ENCODE measurements at regions not wholly inside any gene's neighbourhood (a gene's known extent, or its start where the extent isn't known, plus 50 kb on each side); places are given as distances from the start of the nearest gene placed in this dataset.
"Not testable (repeated sequence)": the region's sequence is repeated elsewhere in the genome, so short reads cannot be mapped to it uniquely, and the experiment has no call there.

- H3K4me3 Mint-ChIP-seq, result no peak overlapping the region
- no peaks in the 10 kb centered on the region for H3K4me1 Mint-ChIP-seq (ENCODE audit: low read depth)
- DNase-seq, result no peak
- intact Hi-C loops (cut with micrococcal nuclease), result no loop called here
- H3K27me3 Mint-ChIP-seq (ENCODE audit: low read depth), result no peaks in the 10 kb centered on the region
- no peak overlapping the region for H3K27ac Mint-ChIP-seq
- H3K9me3 Mint-ChIP-seq, result no peaks in the 10 kb centered on the region
- no peaks in the 10 kb centered on the region for H3K36me3 Mint-ChIP-seq (ENCODE audit: low read depth)
- CTCF ChIA-PET, result no interaction called here
These were observed 68.8 kb downstream of the SSX7 start for GRCh38 chrX:52585892-52586291.

DNA sequence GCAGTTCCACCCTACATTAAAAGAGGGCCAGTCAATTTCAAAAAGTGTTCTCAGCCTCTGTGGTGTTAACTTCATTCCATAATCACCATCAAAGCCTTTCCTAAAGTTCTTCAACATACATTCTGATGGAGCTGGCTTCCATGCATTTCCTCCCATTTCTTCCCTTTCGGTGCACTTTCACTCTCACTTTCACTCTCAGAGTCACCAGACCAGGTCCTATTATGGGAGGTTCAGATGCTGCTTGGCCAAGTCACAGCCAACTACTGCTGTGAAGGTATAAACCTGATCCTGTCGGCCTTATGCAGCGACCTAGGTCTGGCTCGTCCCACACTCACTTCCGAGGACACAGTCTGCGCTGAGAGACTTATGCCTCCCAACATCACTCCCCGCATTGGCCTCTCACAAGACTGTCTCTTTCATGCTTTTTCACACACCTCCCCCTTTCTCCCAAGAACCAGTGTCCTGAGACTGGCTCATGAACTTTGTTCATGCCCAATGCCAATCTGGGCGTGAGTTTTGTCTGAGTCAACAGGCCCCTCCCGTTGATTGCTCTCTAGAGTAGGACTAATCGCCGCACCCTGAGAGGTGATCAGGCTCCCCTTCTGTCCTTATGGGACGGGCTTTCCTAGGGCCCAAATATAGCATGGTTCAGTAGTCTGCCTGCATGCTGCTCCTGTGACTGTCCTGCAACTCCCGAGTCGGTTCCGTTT lies 60.8 kb upstream of the XAGE1B start:
- intact Hi-C loops (cut with micrococcal nuclease), result no loop called here
- CTCF ChIA-PET, result no interaction called here
- no peaks in the 10 kb centered on the region for H3K27me3 Mint-ChIP-seq (ENCODE audit: low read depth)
- H3K9me3 Mint-ChIP-seq, result no peaks in the 10 kb centered on the region
- H3K4me1 Mint-ChIP-seq (ENCODE audit: low read depth), result no peaks in the 10 kb centered on the region
- H3K36me3 Mint-ChIP-seq (ENCODE audit: low read depth), result no peaks in the 10 kb centered on the region
- H3K27ac Mint-ChIP-seq, result no peak overlapping the region
- H3K4me3 Mint-ChIP-seq, result no peak overlapping the region
- DNase-seq, result no peak

DNA sequence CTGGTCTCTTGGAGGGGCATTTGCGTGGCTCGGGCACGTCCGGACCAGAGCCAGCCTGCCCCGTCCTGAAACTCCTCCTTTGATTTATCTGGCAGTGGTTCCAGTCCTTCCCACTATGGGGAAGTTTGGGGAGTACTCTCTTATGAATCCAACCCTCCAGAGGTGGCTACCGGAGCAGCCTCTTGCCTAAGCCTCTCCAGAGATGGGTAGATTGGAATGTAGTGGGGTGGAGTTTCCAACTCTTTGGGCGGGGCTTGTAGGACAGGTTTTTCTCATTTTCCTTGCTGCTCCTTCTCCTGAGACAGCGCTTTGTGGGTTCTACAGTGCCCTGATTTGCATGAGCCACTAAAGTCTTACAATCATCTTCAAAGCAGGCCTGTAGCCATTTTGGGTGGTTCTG lies 60.1 kb upstream of the XAGE1B start:
- no peak overlapping the region for H3K27ac Mint-ChIP-seq
- H3K9me3 Mint-ChIP-seq, result no peaks in the 10 kb centered on the region
- DNase-seq, result no peak
- CTCF ChIA-PET, result no interaction called here
- H3K27me3 Mint-ChIP-seq (ENCODE audit: low read depth), result no peaks in the 10 kb centered on the region
- H3K4me1 Mint-ChIP-seq (ENCODE audit: low read depth), result no peaks in the 10 kb centered on the region
- no peak overlapping the region for H3K4me3 Mint-ChIP-seq
- intact Hi-C loops (cut with micrococcal nuclease), result no loop called here
- no peaks in the 10 kb centered on the region for H3K36me3 Mint-ChIP-seq (ENCODE audit: low read depth)

- CTCF ChIA-PET, result interaction anchor here (0.5 kb wide), 1 partner anchor 421 kb away, joined by 4 read pairs; no protein-coding TSS in a partner anchor
- H3K9me3 Mint-ChIP-seq, result no peaks in the 10 kb centered on the region
- no peaks in the 10 kb centered on the region for H3K4me1 Mint-ChIP-seq (ENCODE audit: low read depth)
- no peaks in the 10 kb centered on the region for H3K36me3 Mint-ChIP-seq (ENCODE audit: low read depth)
- no peak overlapping the region for H3K4me3 Mint-ChIP-seq
- intact Hi-C loops (cut with micrococcal nuclease), result no loop called here
- DNase-seq, result no peak
- no peaks in the 10 kb centered on the region for H3K27me3 Mint-ChIP-seq (ENCODE audit: low read depth)
- H3K27ac Mint-ChIP-seq, result no peak overlapping the region
These were observed 59.6 kb upstream of the XAGE1B start for GRCh38 chrX:52576474-52576873.

DNA sequence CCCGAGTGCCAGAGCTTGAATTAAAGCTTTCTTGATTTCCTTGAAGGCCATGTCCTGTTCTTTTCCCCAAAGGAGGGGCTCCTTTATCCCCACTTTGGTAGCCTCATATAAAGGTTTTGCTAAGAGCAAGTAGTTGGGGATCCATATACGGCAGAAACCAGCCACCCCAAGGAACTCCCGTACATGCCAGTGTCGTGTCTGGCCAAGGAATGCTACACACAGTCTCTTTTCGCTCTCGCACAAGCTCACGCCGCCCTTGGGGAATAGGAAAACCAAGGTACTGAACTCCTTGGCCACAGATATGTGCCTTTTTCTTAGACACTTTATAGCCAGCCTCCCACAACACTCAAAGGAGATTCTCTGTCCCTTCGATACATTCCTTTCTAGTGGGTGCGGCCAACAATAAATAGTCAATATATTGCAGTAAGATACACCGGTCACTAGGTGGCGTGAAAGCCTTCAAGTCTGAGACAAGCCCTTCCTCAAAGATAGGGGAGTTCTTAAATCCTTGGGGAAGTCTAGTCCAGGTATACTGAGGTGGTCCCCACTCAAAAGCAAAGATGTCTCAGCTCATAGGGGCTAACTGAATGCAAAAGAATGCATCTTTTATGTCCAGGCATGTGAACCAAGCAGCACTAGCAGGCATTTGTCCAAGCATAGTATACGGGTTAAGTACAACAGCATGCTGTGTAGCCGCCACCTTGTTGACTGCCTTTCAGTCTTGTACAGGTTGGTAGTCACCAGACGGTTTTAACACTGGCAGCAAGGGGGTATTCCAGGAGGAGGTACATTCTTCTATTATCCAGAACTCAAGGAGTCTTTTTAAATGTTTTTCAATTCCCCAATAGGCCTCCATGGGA lies 57.8 kb upstream of the XAGE1B start:
- H3K27ac Mint-ChIP-seq, result no peak overlapping the region
- H3K27me3 Mint-ChIP-seq (ENCODE audit: low read depth), result no peaks in the 10 kb centered on the region
- H3K36me3 Mint-ChIP-seq (ENCODE audit: low read depth), result no peaks in the 10 kb centered on the region
- H3K4me1 Mint-ChIP-seq (ENCODE audit: low read depth), result no peaks in the 10 kb centered on the region
- DNase-seq, result peak; percentile 38
- no peak overlapping the region for H3K4me3 Mint-ChIP-seq
- CTCF ChIA-PET, result interaction anchor here (1.0 kb wide), 1 partner anchor 37 kb away, joined by 3 read pairs; no protein-coding TSS in a partner anchor
- intact Hi-C loops (cut with micrococcal nuclease), result loop anchor here (2.0 to 5.0 kb wide), 2 partner anchors 416 to 518 kb away; partner anchors contain the start of gene KANTR
- no peaks in the 10 kb centered on the region for H3K9me3 Mint-ChIP-seq

DNA sequence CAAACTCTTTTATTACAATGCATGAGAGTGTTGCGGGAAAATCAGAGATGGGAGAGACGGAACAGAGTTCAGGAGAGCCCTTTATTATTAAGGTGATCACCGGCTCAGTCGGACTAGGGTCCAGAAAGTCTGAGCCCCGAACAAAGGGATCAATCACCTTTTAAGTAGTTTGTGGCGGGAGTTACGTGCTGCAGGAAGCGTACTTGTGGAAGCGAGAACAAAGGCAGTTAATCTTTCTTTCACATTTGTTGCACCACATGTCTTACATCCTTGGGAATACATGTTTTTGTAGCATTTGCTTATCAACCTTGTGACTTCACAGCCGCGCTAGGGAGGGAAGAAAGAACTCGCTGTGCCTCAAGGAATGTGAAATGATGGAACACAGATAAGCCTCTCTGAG lies 51.3 kb upstream of the XAGE1B start:
- H3K27ac Mint-ChIP-seq; intact Hi-C loops (cut with micrococcal nuclease); H3K4me1 Mint-ChIP-seq (ENCODE audit: low read depth); CTCF ChIA-PET; H3K4me3 Mint-ChIP-seq; H3K36me3 Mint-ChIP-seq (ENCODE audit: low read depth); H3K27me3 Mint-ChIP-seq (ENCODE audit: low read depth); DNase-seq; H3K9me3 Mint-ChIP-seq: not testable (repeated sequence)
